Osteoblast (primary cell): ENCODE measurements at regions not wholly inside any gene's neighbourhood (a gene's known extent, or its start where the extent isn't known, plus 50 kb on each side); places are given as distances from the start of the nearest gene placed in this dataset.

Experiments used
- DNase-seq: peaks from one replicate; pipeline ENCODE4 v3.0.0; 2011; ENCODE audit warnings: low spot score, mixed read lengths; ENCODE audit not compliant: insufficient read length; ENCODE audit errors: missing footprints
- H2AFZ ChIP-seq: 2 replicates; pipeline ENCODE4 v1.6.0; 2011; ENCODE audit warnings: mild to moderate bottlenecking, low read length
- H3K27ac ChIP-seq: 2 replicates; pipeline ENCODE4 v1.5.1; 2011; ENCODE audit warnings: mild to moderate bottlenecking, low read depth, low read length, moderate library complexity
- H3K27me3 ChIP-seq: 2 replicates; pipeline ENCODE4 v1.6.0; 2012; ENCODE audit warnings: mild to moderate bottlenecking, control low read depth, inconsistent platforms, low read length, moderate library complexity; ENCODE audit not compliant: insufficient read depth
- H3K36me3 ChIP-seq: 2 replicates; pipeline ENCODE4 v1.5.1; 2011; ENCODE audit warnings: mild to moderate bottlenecking, low read length, control low read depth, moderate library complexity; ENCODE audit not compliant: insufficient read depth
- H3K4me1 ChIP-seq: 2 replicates; pipeline ENCODE4 v1.5.1; 2011; ENCODE audit warnings: mild to moderate bottlenecking, low read length, control low read depth, moderate library complexity; ENCODE audit not compliant: insufficient read depth
- H3K4me2 ChIP-seq: 2 replicates; pipeline ENCODE4 v1.6.0; 2011; ENCODE audit warnings: mild to moderate bottlenecking, low read length; ENCODE audit not compliant: insufficient read depth
- H3K4me3 ChIP-seq: fragments of 200-600 bp; sonication (generic); 3 replicates; pipeline ENCODE4 v1.5.1; 2012; ENCODE audit warnings: mild to moderate bottlenecking, low read length, inconsistent platforms; ENCODE audit not compliant: insufficient read depth
- H3K79me2 ChIP-seq: 2 replicates; pipeline ENCODE4 v1.6.0; 2012; ENCODE audit warnings: mild to moderate bottlenecking, low read length, control low read depth, inconsistent platforms; ENCODE audit not compliant: insufficient read depth
- H3K9me3 ChIP-seq: 2 replicates; pipeline ENCODE4 v1.5.1; 2011; ENCODE audit warnings: low read depth, low read length, control low read depth
- H4K20me1 ChIP-seq: 2 replicates; pipeline ENCODE4 v1.6.0; 2012; ENCODE audit warnings: mild to moderate bottlenecking, low read length, control low read depth; ENCODE audit not compliant: insufficient read depth
- TF ChIP-seq, protein P1 (sequence below): IDR thresholded peaks from 2 replicates; pipeline ENCODE4 v1.5.1; 2011; ENCODE audit warnings: mild to moderate bottlenecking, low read depth, low read length, moderate library complexity; ENCODE audit errors: extremely low read depth

- TF ChIP-seq, protein P1, sequence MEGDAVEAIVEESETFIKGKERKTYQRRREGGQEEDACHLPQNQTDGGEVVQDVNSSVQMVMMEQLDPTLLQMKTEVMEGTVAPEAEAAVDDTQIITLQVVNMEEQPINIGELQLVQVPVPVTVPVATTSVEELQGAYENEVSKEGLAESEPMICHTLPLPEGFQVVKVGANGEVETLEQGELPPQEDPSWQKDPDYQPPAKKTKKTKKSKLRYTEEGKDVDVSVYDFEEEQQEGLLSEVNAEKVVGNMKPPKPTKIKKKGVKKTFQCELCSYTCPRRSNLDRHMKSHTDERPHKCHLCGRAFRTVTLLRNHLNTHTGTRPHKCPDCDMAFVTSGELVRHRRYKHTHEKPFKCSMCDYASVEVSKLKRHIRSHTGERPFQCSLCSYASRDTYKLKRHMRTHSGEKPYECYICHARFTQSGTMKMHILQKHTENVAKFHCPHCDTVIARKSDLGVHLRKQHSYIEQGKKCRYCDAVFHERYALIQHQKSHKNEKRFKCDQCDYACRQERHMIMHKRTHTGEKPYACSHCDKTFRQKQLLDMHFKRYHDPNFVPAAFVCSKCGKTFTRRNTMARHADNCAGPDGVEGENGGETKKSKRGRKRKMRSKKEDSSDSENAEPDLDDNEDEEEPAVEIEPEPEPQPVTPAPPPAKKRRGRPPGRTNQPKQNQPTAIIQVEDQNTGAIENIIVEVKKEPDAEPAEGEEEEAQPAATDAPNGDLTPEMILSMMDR, result no peak
- Histone ChIP-seq H4K20me1 (no peaks in the 10 kb centered on the region), H3K4me2 (no peak overlapping the region), H3K27me3 (peaks cover 19% of the 10 kb centered on the region), H3K79me2 (no peaks in the 10 kb centered on the region), H3K9me3 (peaks cover 1% of the 10 kb centered on the region), H3K27ac (no peak overlapping the region), H3K4me3 (no peak overlapping the region), H2AFZ (no peak overlapping the region), H3K4me1 (no peaks in the 10 kb centered on the region), H3K36me3 (no peaks in the 10 kb centered on the region)
- DNase-seq, result no peak
Measured at GRCh38 chr16:86872833-86873232, 294.5 kb downstream of the FOXL1 start.

DNA sequence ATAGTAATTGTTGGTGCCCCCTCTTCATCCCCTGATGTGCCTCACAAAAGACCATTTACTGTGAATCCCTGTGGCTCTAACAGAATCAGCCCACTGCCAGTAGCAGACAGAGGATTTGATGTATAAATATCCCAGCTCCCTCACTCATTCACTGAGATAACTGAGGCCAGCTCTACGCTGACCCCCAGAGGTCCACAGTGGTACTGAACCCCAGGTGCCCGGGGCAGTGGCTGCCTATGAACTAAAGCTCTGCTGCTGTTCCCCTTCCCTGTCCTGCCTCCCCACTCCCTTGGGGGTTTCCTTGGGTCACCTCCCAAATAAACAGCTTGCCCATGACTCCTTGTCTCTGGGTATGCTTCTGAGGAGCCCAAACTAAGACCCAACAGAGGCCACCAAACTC, 295.8 kb downstream of the FOXL1 start:
- no peak overlapping the region for H3K4me3 ChIP-seq
- H3K9me3 ChIP-seq, result peaks cover 1% of the 10 kb centered on the region
- H2AFZ ChIP-seq, result no peak overlapping the region
- H3K79me2 ChIP-seq, result no peaks in the 10 kb centered on the region
- no peaks in the 10 kb centered on the region for H3K4me1 ChIP-seq
- peaks cover 17% of the 10 kb centered on the region for H3K27me3 ChIP-seq
- H3K4me2 ChIP-seq, result no peak overlapping the region
- no peak overlapping the region for H3K27ac ChIP-seq
- H3K36me3 ChIP-seq, result no peaks in the 10 kb centered on the region
- peak; percentile 47 for DNase-seq
- no peaks in the 10 kb centered on the region for H4K20me1 ChIP-seq
- TF ChIP-seq, protein P1, result peak; percentile 75

- Histone ChIP-seq H3K4me2 (no peak overlapping the region), H3K4me1 (no peaks in the 10 kb centered on the region), H3K79me2 (no peaks in the 10 kb centered on the region), H3K4me3 (no peak overlapping the region), H3K27ac (no peak overlapping the region), H3K36me3 (no peaks in the 10 kb centered on the region), H2AFZ (no peak overlapping the region), H4K20me1 (no peaks in the 10 kb centered on the region), H3K27me3 (peaks cover 16% of the 10 kb centered on the region), H3K9me3 (peaks cover 1% of the 10 kb centered on the region)
- TF ChIP-seq, protein P1, result no peak
- peak; percentile 48 for DNase-seq
Measured at GRCh38 chr16:86876499-86876898, 298.1 kb downstream of the FOXL1 start.

DNA sequence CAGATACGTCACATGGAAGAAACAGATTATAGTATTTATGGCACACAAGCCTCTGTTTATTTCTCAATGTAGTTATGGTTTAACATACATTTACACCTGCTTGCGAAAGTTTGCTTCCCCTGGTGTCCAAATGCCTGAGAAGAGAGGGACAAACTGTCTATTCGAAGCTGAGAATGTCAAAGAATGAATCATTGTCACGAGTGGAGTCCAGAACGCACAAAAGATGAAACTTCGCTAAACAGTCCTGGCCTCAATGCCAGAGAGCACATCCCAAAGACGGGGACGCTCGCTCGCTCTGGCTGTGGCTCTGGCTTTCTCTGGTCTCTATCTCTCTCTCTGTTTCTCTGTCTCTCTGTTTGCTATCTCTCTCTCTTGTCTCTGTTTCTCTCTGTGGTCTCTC, 298.8 kb downstream of the FOXL1 start:
- H3K9me3 ChIP-seq, result peaks cover 1% of the 10 kb centered on the region
- peak; percentile 56 for DNase-seq
- H3K27ac ChIP-seq, result no peak overlapping the region
- no peak overlapping the region for H3K4me3 ChIP-seq
- H3K79me2 ChIP-seq, result no peaks in the 10 kb centered on the region
- H3K27me3 ChIP-seq, result peaks cover 16% of the 10 kb centered on the region
- H3K36me3 ChIP-seq, result no peaks in the 10 kb centered on the region
- peaks cover under 1% of the 10 kb centered on the region for H3K4me1 ChIP-seq
- H4K20me1 ChIP-seq, result no peaks in the 10 kb centered on the region
- TF ChIP-seq, protein P1, result no peak
- no peak overlapping the region for H3K4me2 ChIP-seq
- no peak overlapping the region for H2AFZ ChIP-seq
